Kidney (tissue), 13 donors: ENCODE measurements at regions not wholly inside any gene's neighbourhood (a gene's known extent, or its start where the extent isn't known, plus 50 kb on each side); places are given as distances from the start of the nearest gene placed in this dataset.

Experiments used
- DNase-seq, 5 donors: peaks; one replicate each; pipeline ENCODE4 v3.0.0-alpha.2; 2013 to 2020
- FAIRE-seq: peaks from 2 replicates; lab custom pipeline; 2012; peaks lifted over from hg19 to GRCh38; lab: Jason Lieb, UNC
- H3K27ac ChIP-seq, 2 donors: one replicate each; pipeline ENCODE4 v1.7.0; 2013; ENCODE audit warnings: low read depth in 2 of 2, low read length in 2 of 2, inconsistent platforms in 1 of 2
- H3K27me3 ChIP-seq: one replicate; pipeline ENCODE4 v1.7.1; 2013; ENCODE audit warnings: low read length, inconsistent platforms; ENCODE audit not compliant: control insufficient read depth, insufficient read depth
- H3K36me3 ChIP-seq, 3 donors: one replicate each; pipeline versions ENCODE4 v1.7.0 to v1.7.1; 2013; ENCODE audit warnings: low read length in 3 of 3, control low read depth in 1 of 3, inconsistent platforms in 1 of 3; ENCODE audit not compliant: insufficient read depth in 3 of 3, control insufficient read depth in 2 of 3
- H3K4me1 ChIP-seq, 3 donors: one replicate each; pipeline versions ENCODE4 v1.7.0 to v1.7.1; 2013; ENCODE audit warnings: low read length in 3 of 3, inconsistent platforms in 1 of 3, low read depth in 1 of 3; ENCODE audit not compliant: control insufficient read depth in 2 of 3, insufficient read depth in 2 of 3
- H3K4me3 ChIP-seq, 3 donors: one replicate each; pipeline versions ENCODE4 v1.7.0 to v1.8.1; 2013; ENCODE audit warnings: low read length in 3 of 3, control low read depth in 1 of 3, inconsistent platforms in 1 of 3
- H3K9ac ChIP-seq, 3 donors: one replicate each; pipeline versions ENCODE4 v1.7.0 to v1.7.1; 2013; ENCODE audit warnings: low read length in 3 of 3, control low read depth in 1 of 3, inconsistent platforms in 1 of 3
- H3K9me3 ChIP-seq, 3 donors: one replicate each; pipeline versions ENCODE4 v1.7.0 to v1.7.1; 2013; ENCODE audit warnings: low read length in 3 of 3, control low read depth in 1 of 3, inconsistent platforms in 1 of 3; ENCODE audit not compliant: control insufficient read depth in 2 of 3, insufficient read depth in 1 of 3
- CTCF ChIP-seq: IDR thresholded peaks from 3 replicates; pipeline ENCODE4 v1.5.1; 2012; ENCODE audit warnings: mild to moderate bottlenecking, moderate library complexity, borderline replicate concordance; ENCODE audit not compliant: insufficient read depth; ENCODE audit errors: extremely low read depth
- intact Hi-C: fragments of 100-400 bp; cut with DNase I; formaldehyde crosslinking; loops from one replicate; pipeline ENCODE4 v1.11.1; 2022
- donor health status: control.
- donor health status: control.
- donor health status: control.
- donor health status: control.
- donor health status: control.
- donor health status: DM: yes; HTN: yes; CAD: no.
- donor health status: Normal renal cell carcinoma (clear cell type).

GRCh38 chr10:131769571-131770410 lies 131.0 kb upstream of the PPP2R2D start:
- no peaks in the 10 kb centered on the region for H3K4me1 ChIP-seq
- no peak overlapping the region for H3K9ac ChIP-seq
- no peaks in the 10 kb centered on the region for H3K36me3 ChIP-seq
- H3K9me3 ChIP-seq: no peaks in the 10 kb centered on the region
- H3K27ac ChIP-seq: no peak overlapping the region
- intact Hi-C loops: no loop called here
- TF ChIP-seq CTCF: no peak
- no peaks in the 10 kb centered on the region for H3K27me3 ChIP-seq
- peak in 2 of 5 donors; percentile 26 to 84 for DNase-seq
- H3K4me3 ChIP-seq: no peak overlapping the region
- no peak for FAIRE-seq

- no peaks in the 10 kb centered on the region for H3K36me3 ChIP-seq
- DNase-seq: peak in 2 of 5 donors; percentile 38 to 51
- no peak overlapping the region for H3K27ac ChIP-seq
- TF ChIP-seq CTCF: no peak
- no peak for FAIRE-seq
- intact Hi-C loops: no loop called here
- no peaks in the 10 kb centered on the region for H3K4me1 ChIP-seq
- no peak overlapping the region for H3K9ac ChIP-seq
- H3K9me3 ChIP-seq: peaks cover 0 to 2% (median 0%) of the 10 kb centered on the region in 3 donors
- no peak overlapping the region for H3K4me3 ChIP-seq
- no peaks in the 10 kb centered on the region for H3K27me3 ChIP-seq
Measured at GRCh38 chr10:131770946-131771633, 129.7 kb upstream of the PPP2R2D start.

- Histone ChIP-seq H3K4me1 (no peaks in the 10 kb centered on the region), H3K27ac (no peak overlapping the region), H3K27me3 (no peaks in the 10 kb centered on the region), H3K9me3 (peaks cover 0 to 9% (median 0%) of the 10 kb centered on the region in 3 donors), H3K9ac (no peak overlapping the region), H3K36me3 (no peaks in the 10 kb centered on the region), H3K4me3 (no peak overlapping the region)
- peak in 2 of 5 donors; percentile 38 to 59 for DNase-seq
- intact Hi-C loops: no loop called here
- TF ChIP-seq CTCF: no peak
- no peak for FAIRE-seq
Measured at GRCh38 chr10:131771634-131772358, 129.0 kb upstream of the PPP2R2D start.
